Esophagus muscularis mucosa (tissue), 3 donors: ENCODE measurements at regions not wholly inside any gene's neighbourhood (a gene's known extent, or its start where the extent isn't known, plus 50 kb on each side); places are given as distances from the start of the nearest gene placed in this dataset.

Experiments
- CTCF ChIP-seq, 3 experiments: fragments of 200-600 bp in 2 of 3; fragments of 450-650 bp in 1 of 3; sonication (generic) in 2 of 3; IDR thresholded peaks; one replicate each; pipeline ENCODE4 v1.5.1; 2017 to 2019; ENCODE audit warnings: antibody characterized with exemption in 3 of 3, mild to moderate bottlenecking in 2 of 3, moderate library complexity in 1 of 3
- POLR2A ChIP-seq: fragments of 450-650 bp; IDR thresholded peaks from one replicate; pipeline ENCODE4 v1.6.1; 2017; ENCODE audit warnings: antibody characterized with exemption, moderate library complexity, mild to moderate bottlenecking, low read depth
- POLR2AphosphoS5 ChIP-seq, 2 donors: sonication (generic); formaldehyde crosslinking; IDR thresholded peaks; one replicate each; pipeline ENCODE4 v1.6.1; 2017; ENCODE audit warnings: antibody characterized with exemption in 2 of 2

- TF ChIP-seq POLR2A (no peak), CTCF (IDR thresholded peaks at IDR 0.05) (no peak), POLR2AphosphoS5 (IDR thresholded peaks at IDR 0.05) (no peak)
Measured at GRCh38 chr2:37790019-37790418, 118.6 kb upstream of the CDC42EP3 start.
